ENCODE measurements at regions not wholly inside any gene's neighbourhood (a gene's known extent, or its start where the extent isn't known, plus 50 kb on each side); places are given as distances from the start of the nearest gene placed in this dataset.

DNA sequence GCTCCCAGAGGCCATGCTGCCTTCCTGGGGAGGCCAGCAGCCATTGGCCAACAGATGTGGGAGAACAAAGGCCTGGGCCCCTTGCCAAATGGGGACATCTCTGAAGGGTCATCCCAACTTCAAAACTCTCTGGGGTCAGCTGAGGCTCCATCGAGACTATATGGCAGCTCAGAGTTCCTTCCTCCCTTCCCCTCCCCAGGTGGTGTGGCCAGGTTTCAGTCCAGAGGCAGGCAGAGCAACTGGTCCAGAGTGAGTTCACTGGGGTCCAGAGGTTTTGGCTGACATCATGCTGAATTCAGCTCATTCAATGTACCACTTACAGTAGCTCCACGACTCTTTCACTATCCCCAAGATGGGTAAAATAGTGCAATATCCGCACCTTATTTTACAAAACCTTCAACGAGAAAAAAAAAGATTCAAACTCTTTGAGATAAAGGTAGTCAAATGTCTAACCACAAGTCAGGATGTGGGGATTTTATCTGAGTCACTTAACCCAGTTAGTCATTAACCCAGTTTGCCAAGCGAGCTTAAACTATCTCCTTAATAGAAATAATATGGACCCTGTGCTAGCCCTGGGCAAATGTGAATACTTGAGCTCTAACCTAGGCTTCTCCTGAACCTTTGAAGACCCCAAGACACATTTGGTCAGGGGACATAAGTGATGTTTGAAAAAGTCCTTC lies 108.4 kb upstream of the PLEKHG1 start:
- ChIA-PET POLR2A (no interaction called here), CTCF (ENCODE audit: low intra/inter-chr PET ratio, low total read pairs) (no interaction called here)
- FAIRE-seq (no peak), DNase-seq (ENCODE audit: low spot score) (no peak), ATAC-seq (no peak)
- Histone ChIP-seq H3K27me3 (ENCODE audit: control insufficient read depth in 1 of 2, insufficient read depth in 2 of 2, low read length in 2 of 2) (no peaks in the 10 kb centered on the region), H3K9ac (ENCODE audit: insufficient read depth, low read depth, low read length) (no peak overlapping the region), H3K36me3 (replicated peaks in 1 of 2; ENCODE audit: control insufficient read depth in 1 of 2, insufficient read depth in 2 of 2, low read length in 2 of 2) (no peaks in the 10 kb centered on the region), H3K4me2 (ENCODE audit: low read depth, low read length) (no peak overlapping the region), H3K27ac (ENCODE audit: extremely low read length, insufficient read depth, low read length) (no peak overlapping the region), H3K4me1 (ENCODE audit: insufficient read depth, low read length) (no peaks in the 10 kb centered on the region), H4K20me1 (ENCODE audit: insufficient read depth, low read length) (no peaks in the 10 kb centered on the region), H2AFZ (ENCODE audit: low read length) (no peak overlapping the region), H3K79me2 (ENCODE audit: insufficient read depth, low read length) (no peaks in the 10 kb centered on the region), H3K4me3 (replicated peaks in 1 of 3; ENCODE audit: insufficient read depth in 1 of 3, low read depth in 2 of 3, low read length in 3 of 3) (no peak overlapping the region), H3K9me3 (ENCODE audit: low read length) (no peaks in the 10 kb centered on the region)
- BruUV-seq (replicated peaks), result no TSS peak
- 12% methylated on average over 5 of the region's 5 CpGs for WGBS (ENCODE audit: low lambda C conversion rate)
- in situ Hi-C loops (cut with HindIII; ENCODE audit: extremely low pct_ligation_motif_present, low pct_unique_long_range_greater_than_20kb) (no loop called here), intact Hi-C loops (cut with micrococcal nuclease; ENCODE audit: unreplicated experiment) (loop anchor here (5.0 kb wide), 1 partner anchor 34 kb away; no protein-coding TSS in a partner anchor)
- TF ChIP-seq CBFB (CRISPR knock-in tag; IDR thresholded peaks at IDR 0.05) (no peak), JUNB (CRISPR knock-in tag; IDR thresholded peaks at IDR 0.05; ENCODE audit: borderline replicate concordance) (no peak), TBX2 (CRISPR knock-in tag; IDR thresholded peaks at IDR 0.05; ENCODE audit: borderline replicate concordance) (no peak), SYNCRIP (IDR thresholded peaks at IDR 0.05; ENCODE audit: insufficient read depth, low read depth, low read length) (no peak), PATZ1 (CRISPR knock-in tag; IDR thresholded peaks at IDR 0.05) (no peak), ZFYVE20 (CRISPR knock-in tag; IDR thresholded peaks at IDR 0.05; ENCODE audit: borderline replicate concordance, low read depth) (no peak), ZNF878 (CRISPR knock-in tag; IDR thresholded peaks at IDR 0.05) (no peak), SRSF1 (optimal IDR thresholded peaks at IDR 0.05; ENCODE audit: low read depth, low read length) (no peak), ZFP41 (CRISPR knock-in tag; IDR thresholded peaks at IDR 0.05; ENCODE audit: borderline replicate concordance) (no peak)
- TF ChIP-seq, protein P1, sequence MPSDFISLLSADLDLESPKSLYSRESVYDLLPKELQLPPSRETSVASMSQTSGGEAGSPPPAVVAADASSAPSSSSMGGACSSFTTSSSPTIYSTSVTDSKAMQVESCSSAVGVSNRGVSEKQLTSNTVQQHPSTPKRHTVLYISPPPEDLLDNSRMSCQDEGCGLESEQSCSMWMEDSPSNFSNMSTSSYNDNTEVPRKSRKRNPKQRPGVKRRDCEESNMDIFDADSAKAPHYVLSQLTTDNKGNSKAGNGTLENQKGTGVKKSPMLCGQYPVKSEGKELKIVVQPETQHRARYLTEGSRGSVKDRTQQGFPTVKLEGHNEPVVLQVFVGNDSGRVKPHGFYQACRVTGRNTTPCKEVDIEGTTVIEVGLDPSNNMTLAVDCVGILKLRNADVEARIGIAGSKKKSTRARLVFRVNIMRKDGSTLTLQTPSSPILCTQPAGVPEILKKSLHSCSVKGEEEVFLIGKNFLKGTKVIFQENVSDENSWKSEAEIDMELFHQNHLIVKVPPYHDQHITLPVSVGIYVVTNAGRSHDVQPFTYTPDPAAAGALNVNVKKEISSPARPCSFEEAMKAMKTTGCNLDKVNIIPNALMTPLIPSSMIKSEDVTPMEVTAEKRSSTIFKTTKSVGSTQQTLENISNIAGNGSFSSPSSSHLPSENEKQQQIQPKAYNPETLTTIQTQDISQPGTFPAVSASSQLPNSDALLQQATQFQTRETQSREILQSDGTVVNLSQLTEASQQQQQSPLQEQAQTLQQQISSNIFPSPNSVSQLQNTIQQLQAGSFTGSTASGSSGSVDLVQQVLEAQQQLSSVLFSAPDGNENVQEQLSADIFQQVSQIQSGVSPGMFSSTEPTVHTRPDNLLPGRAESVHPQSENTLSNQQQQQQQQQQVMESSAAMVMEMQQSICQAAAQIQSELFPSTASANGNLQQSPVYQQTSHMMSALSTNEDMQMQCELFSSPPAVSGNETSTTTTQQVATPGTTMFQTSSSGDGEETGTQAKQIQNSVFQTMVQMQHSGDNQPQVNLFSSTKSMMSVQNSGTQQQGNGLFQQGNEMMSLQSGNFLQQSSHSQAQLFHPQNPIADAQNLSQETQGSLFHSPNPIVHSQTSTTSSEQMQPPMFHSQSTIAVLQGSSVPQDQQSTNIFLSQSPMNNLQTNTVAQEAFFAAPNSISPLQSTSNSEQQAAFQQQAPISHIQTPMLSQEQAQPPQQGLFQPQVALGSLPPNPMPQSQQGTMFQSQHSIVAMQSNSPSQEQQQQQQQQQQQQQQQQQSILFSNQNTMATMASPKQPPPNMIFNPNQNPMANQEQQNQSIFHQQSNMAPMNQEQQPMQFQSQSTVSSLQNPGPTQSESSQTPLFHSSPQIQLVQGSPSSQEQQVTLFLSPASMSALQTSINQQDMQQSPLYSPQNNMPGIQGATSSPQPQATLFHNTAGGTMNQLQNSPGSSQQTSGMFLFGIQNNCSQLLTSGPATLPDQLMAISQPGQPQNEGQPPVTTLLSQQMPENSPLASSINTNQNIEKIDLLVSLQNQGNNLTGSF (CRISPR knock-in tag; IDR thresholded peaks at IDR 0.05), result no peak
- TF ChIP-seq, protein P2, sequence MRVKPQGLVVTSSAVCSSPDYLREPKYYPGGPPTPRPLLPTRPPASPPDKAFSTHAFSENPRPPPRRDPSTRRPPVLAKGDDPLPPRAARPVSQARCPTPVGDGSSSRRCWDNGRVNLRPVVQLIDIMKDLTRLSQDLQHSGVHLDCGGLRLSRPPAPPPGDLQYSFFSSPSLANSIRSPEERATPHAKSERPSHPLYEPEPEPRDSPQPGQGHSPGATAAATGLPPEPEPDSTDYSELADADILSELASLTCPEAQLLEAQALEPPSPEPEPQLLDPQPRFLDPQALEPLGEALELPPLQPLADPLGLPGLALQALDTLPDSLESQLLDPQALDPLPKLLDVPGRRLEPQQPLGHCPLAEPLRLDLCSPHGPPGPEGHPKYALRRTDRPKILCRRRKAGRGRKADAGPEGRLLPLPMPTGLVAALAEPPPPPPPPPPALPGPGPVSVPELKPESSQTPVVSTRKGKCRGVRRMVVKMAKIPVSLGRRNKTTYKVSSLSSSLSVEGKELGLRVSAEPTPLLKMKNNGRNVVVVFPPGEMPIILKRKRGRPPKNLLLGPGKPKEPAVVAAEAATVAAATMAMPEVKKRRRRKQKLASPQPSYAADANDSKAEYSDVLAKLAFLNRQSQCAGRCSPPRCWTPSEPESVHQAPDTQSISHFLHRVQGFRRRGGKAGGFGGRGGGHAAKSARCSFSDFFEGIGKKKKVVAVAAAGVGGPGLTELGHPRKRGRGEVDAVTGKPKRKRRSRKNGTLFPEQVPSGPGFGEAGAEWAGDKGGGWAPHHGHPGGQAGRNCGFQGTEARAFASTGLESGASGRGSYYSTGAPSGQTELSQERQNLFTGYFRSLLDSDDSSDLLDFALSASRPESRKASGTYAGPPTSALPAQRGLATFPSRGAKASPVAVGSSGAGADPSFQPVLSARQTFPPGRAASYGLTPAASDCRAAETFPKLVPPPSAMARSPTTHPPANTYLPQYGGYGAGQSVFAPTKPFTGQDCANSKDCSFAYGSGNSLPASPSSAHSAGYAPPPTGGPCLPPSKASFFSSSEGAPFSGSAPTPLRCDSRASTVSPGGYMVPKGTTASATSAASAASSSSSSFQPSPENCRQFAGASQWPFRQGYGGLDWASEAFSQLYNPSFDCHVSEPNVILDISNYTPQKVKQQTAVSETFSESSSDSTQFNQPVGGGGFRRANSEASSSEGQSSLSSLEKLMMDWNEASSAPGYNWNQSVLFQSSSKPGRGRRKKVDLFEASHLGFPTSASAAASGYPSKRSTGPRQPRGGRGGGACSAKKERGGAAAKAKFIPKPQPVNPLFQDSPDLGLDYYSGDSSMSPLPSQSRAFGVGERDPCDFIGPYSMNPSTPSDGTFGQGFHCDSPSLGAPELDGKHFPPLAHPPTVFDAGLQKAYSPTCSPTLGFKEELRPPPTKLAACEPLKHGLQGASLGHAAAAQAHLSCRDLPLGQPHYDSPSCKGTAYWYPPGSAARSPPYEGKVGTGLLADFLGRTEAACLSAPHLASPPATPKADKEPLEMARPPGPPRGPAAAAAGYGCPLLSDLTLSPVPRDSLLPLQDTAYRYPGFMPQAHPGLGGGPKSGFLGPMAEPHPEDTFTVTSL (CRISPR knock-in tag; IDR thresholded peaks at IDR 0.05; ENCODE audit: borderline replicate concordance), result no peak

All from HepG2 (cell line).